ENCODE measurements at regions not wholly inside any gene's neighbourhood (a gene's known extent, or its start where the extent isn't known, plus 50 kb on each side); places are given as distances from the start of the nearest gene placed in this dataset.

DNA sequence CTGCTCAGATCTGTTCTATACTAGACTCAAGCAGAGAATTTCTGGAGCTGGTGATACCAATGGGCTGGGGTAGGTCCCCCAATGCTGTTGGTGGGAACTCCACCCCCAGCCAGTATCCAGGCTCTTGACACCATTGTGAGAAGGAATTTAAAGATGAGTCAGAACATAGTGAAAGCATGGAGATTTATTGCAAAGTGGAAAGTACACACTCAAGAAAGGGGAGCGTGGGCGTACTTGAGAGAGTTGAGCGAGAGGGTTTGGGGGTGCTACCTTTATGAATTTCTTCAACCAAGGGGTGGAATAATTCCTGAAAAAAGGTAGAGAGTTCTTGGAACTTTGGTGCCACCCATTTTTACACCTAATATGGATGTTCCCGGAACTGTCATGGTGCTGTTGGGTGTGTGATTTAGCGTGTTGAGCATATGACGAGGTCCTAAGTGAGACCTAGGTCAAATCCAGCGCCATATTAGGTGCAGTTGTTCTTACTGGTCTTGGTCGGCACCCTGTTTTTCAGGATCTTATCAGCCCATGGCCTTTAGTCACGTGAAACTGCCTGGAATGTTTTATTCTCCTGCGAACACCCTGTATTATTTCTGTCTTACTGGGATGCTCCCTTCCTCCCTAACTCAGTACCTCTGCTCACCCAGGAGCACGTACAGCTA, 122.0 kb upstream of the AHR start:
- DNase-seq (ENCODE audit: low spot score), result no peak

DNA sequence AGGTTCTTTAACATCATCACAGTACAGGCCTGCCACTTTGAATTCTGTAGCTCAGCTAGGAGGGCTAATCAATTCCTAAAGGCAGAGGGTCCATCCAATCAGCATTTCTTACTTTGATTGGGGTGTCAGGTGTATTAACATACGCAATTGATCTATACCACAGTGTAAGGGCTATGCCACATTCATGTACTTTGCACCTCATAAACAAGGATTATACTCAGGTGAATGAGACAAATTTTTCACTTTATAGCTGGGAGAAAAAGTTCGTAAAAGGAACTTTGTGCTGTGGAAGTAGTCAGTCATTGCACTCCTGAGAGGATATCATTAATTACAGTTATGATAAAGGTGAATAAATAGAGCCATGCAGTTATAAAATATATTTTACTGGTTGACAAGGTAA, 119.9 kb upstream of the AHR start:
- DNase-seq (ENCODE audit: low spot score), result no peak

GRCh38 chr7:17181482-17181881, 117.0 kb upstream of the AHR start:
- DNase-seq (ENCODE audit: low spot score), result no peak

GRCh38 chr7:17183630-17184328, 114.7 kb upstream of the AHR start:
- no peak for DNase-seq (ENCODE audit: low spot score)

- no peak for DNase-seq (ENCODE audit: low spot score)
These were observed 113.4 kb upstream of the AHR start for GRCh38 chr7:17184805-17185689.

DNA sequence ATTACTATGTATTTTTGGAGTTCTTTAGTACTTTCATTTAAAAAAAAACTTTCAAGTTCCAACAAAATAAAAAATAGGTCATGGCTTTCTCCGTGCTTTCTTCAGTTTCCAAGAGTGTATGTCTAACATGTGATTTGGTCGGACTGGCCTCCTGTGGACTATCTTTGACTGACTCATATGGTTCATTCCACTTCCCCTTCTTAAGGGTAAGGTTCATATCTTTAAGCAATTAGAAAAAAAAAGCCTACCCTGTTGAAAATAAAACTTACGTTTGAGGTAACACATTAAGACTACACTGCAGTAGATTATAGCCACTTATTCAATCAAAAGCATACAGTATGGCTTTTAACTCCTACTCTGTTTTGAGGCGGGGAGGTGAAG, 112.8 kb upstream of the AHR start:
- DNase-seq (ENCODE audit: low spot score), result no peak

DNA sequence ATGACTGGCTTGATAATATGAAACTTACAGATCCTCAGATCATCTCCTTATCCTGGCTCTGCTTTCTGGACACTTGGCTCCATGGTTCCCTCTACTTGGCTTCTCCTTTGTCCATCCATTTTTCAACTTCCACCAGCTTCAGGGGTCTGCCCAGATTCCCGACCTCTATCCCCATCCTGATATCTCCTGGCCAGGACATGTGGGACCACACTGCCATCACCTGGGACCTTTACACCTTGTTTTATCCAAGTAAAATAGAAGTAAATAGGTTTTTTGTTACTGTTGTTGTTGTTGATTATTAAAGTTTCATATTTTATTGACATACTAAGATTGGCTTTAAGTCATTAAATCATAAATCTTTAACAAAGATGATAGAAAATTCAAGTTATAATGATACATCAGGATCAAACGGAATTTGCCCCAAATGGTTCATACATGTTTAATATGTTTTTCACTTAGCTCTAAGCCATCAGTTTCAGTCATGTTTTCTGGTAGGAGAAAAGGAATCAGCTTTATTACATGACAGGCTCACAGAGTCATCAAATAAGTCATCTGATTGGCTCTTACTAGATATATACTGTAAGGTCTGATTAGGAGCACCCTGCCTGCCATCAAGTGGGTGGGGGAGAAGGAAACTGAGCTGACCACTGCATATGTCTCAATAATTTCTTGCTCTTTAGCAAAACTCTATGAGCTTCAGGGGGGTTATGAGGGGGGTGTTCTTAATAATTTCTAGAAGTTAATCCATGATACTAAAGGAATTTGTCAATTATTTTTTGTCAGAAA, 111.5 kb upstream of the AHR start:
- DNase-seq (ENCODE audit: low spot score), result no peak

GRCh38 chr7:17194656-17195055, 103.8 kb upstream of the AHR start:
- no peak for DNase-seq (ENCODE audit: low spot score)

DNA sequence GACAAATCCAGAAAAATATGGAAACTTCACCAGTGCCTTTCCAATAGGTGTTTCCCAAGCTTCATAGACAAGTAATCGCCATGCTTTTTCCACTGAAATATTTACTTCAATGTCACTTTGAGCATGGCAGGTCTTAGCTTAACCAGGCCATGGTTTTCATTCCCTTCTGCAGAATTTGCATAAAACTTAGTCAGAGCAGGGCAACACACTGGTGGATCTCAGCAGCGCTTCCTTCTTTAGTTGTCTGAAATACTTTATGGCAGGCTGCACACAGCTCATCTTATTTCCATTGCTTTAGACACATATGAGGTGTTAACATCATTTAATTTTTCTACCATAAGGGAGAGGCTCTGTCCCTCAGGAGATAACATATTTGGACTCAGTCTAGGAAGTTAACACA, 102.9 kb upstream of the AHR start:
- DNase-seq (ENCODE audit: low spot score), result no peak

- no peak for DNase-seq (ENCODE audit: low spot score)
These were observed 92.5 kb upstream of the AHR start for GRCh38 chr7:17205910-17206309.

GRCh38 chr7:17206349-17206905, 92.0 kb upstream of the AHR start:
- no peak for DNase-seq (ENCODE audit: low spot score)

GRCh38 chr7:17207220-17207619, 91.2 kb upstream of the AHR start:
- DNase-seq (ENCODE audit: low spot score), result no peak

DNA sequence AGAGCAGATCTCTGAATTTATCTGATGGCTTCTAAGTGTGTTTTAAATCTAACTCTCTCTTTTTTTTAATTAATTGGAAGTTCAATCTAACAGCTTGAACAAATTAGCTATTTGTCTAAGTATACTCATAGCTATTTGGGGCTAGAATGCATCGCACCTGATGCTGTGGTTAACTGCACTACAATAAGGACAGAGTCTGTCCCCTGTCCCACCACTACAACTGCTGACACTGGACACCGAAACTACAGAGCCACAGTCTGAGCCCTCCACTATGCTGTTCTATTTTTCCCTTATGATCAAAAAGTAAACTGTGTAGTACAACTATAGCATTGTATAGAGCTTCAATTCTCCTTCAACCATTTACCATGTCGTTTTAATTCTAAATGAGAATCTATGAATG, 89.4 kb upstream of the AHR start:
- no peak for DNase-seq (ENCODE audit: low spot score)

DNA sequence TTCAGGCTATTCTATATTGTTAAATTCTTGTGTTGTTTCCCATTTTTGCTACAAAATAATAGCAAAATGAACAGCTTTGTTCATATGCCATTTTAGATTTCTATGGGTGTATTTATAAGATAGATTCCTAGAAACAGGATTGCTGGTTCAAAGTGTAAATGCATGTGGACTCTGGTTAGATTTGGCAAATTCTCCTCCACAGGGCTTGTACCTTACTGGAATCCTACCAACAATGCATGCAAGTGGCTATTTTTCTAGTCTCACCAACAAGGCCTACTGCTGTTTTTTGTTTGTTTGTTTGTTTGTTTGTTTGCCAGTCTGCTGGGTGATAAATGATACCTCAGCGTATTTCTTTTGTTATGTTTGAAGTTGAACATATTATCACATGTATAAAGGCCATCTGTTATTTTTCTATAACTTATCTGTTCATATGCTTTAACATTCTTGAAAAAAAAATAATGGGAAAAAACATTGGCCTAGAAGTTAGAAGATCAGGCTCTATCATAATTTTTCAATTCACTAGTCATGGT, 87.1 kb upstream of the AHR start:
- no peak for DNase-seq (ENCODE audit: low spot score)

GRCh38 chr7:17212188-17212587, 86.3 kb upstream of the AHR start:
- DNase-seq (ENCODE audit: low spot score), result no peak

- DNase-seq (ENCODE audit: low spot score), result no peak
These were observed 70.5 kb upstream of the AHR start for GRCh38 chr7:17227766-17228490.

DNA sequence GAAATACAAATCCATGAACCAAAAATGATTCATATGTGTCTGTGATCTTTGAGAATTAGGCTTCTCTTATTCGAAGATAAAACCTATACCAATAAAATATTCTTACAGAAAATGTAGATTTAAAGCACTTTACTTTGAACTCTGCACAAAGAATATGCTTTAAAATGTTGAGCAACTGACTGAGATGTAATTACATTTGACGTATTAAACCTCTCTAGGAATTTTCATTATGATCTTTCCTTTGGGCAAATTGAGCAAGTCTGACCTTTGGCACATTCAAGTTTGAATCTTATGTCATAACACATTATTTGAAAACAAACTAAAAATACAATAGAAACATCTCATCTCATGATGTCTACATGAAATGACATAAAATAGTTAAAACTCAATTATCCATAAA, 69.2 kb upstream of the AHR start:
- no peak for DNase-seq (ENCODE audit: low spot score)

DNA sequence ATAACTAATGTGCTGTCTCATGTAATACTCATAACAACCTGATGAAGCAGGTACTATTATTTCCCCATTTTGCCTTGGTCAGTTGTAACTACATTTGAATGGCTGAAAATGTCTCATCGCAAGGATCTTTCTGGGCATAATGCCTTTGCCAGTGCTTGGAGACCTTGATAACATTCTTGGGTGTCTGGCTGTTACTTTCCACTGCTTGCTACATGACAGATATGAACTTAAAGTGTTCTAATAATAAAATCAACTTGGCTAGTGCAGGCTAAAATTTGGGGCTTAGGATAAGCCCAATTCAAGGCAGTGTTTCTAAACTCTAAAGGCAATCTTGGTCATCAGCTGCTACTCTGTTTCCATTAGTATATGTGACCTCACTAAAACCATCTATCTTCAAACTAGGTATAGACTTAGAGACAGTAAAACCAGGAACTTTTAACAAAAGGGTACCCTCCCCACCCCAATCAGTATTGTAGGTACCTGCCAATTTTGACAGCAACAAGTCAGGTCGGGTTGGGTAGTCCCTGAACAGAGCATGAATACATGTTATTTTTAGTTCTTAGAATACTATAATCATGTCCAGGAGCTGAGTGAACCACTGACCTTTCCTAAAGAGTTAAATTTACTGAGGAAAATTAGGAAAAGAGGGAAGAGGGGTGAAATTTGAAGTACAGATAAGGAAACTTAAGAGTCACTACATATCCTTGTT, 68.2 kb upstream of the AHR start:
- no peak for DNase-seq (ENCODE audit: low spot score)

DNA sequence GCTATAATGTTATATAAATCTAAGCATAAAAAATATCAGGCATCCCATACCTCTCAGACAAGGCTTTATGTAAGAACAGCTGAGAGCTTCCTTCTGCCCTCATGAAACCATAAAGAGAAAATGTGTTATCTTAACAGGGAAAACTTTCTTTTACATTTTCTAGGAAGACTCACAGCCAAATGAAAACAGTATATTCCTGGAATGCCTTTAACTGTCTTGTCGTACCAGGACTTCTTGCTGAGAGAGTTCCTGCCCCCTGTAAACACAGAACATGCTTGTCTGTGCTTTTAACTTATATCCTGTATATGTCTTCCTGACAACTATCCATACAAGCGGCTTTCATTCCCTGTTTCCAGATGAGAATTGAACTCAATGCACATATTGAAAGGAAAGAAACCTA, 64.8 kb upstream of the AHR start:
- DNase-seq (ENCODE audit: low spot score), result no peak

GRCh38 chr7:17234030-17234397, 64.4 kb upstream of the AHR start:
- DNase-seq (ENCODE audit: low spot score), result no peak
